Ovary (tissue), 7 donors: ENCODE measurements at regions not wholly inside any gene's neighbourhood (a gene's known extent, or its start where the extent isn't known, plus 50 kb on each side); places are given as distances from the start of the nearest gene placed in this dataset.

ENCODE experiments used
- DNase-seq, 5 donors: peaks; one replicate each; pipeline ENCODE4 v3.0.0-alpha.2; 2019 to 2020
- H3K27ac ChIP-seq, 2 donors: fragments of 200-600 bp; one replicate each; pipeline versions ENCODE4 v1.5.1 to v1.8.0; 2019 to 2022
- H3K27me3 ChIP-seq: fragments of 200-600 bp; one replicate; pipeline ENCODE4 v1.8.0; 2022
- H3K36me3 ChIP-seq: fragments of 200-600 bp; sonication (generic); one replicate; pipeline ENCODE4 v1.5.1; 2019
- H3K4me1 ChIP-seq: one replicate; pipeline ENCODE4 v1.8.1; 2013; ENCODE audit warnings: mild to moderate bottlenecking, moderate library complexity; ENCODE audit not compliant: insufficient read depth
- H3K4me3 ChIP-seq: fragments of 200-600 bp; sonication (generic); one replicate; pipeline ENCODE4 v1.5.1; 2017
- H3K9me3 ChIP-seq, 2 donors: fragments of 200-600 bp in 1 of 2; sonication (generic) in 1 of 2; one replicate each; pipeline versions ENCODE4 v1.5.1 to v1.8.1; 2013 to 2019; ENCODE audit warnings: mild to moderate bottlenecking in 1 of 2, moderate library complexity in 1 of 2
- CTCF ChIP-seq, 3 donors: fragments of 450-650 bp in 2 of 3; fragments of 200-600 bp in 1 of 3; IDR thresholded peaks; one replicate each; pipeline versions ENCODE4 v1.5.1 to v1.8.0; 2016 to 2022; ENCODE audit warnings: antibody characterized with exemption in 3 of 3, mild to moderate bottlenecking in 1 of 3
- EP300 ChIP-seq: sonication (generic); formaldehyde crosslinking; IDR thresholded peaks from one replicate; pipeline ENCODE4 v1.6.1; 2017; ENCODE audit warnings: antibody characterized with exemption
- POLR2A ChIP-seq: fragments of 450-650 bp; IDR thresholded peaks from one replicate; pipeline ENCODE4 v1.6.1; 2017; ENCODE audit warnings: antibody characterized with exemption, mild to moderate bottlenecking, moderate library complexity
- WGBS, 3 donors: extraction: QIAGEN DNeasy Blood & Tissue Kit in 1 of 3; methylation state at CpG; one replicate each; pipeline versions ENCODE4 v1.1.5 to v1.1.7; 2013 to 2017; 5-methylcytosine and 5-hydroxymethylcytosine counted together
- intact Hi-C, 4 donors: fragments of 100-400 bp; cut with DNase I; formaldehyde crosslinking; loops; one replicate each; pipeline versions ENCODE4 v1.11.0 to v1.15.1; 2022 to 2023
- donor health status: DM: no; HTN: no; CAD: no; lungs with moderate emphysema.
- donor health status: DM: no; HTN: no; CAD: no.
- donor health status: Bipolar disorder and iron deficiency.
- donor health status: DM: no; HTN: no; CAD: no.
- donor health status: DM: yes; HTN: yes; CAD: no.

- H3K4me1 ChIP-seq = no peaks in the 10 kb centered on the region
- no peak overlapping the region for H3K27ac ChIP-seq
- H3K36me3 ChIP-seq = no peaks in the 10 kb centered on the region
- no peak overlapping the region for H3K4me3 ChIP-seq
- H3K27me3 ChIP-seq = no peaks in the 10 kb centered on the region
- 93 to 98% (median 96%) methylated on average over 2 of the region's 2 CpGs for WGBS, 3 donors
- H3K9me3 ChIP-seq = no peaks in the 10 kb centered on the region
- no peak for DNase-seq
- intact Hi-C loops = no loop called here
- TF ChIP-seq POLR2A = no peak
- TF ChIP-seq CTCF (IDR thresholded peaks at IDR 0.05) = no peak
- no peak for TF ChIP-seq EP300
Measured at GRCh38 chr3:22386107-22386506, 635.1 kb upstream of the ZNF385D start.

- no peak for DNase-seq
- WGBS, 3 donors = 18 to 40% (median 35%) methylated on average over 2 of the region's 2 CpGs
- H3K36me3 ChIP-seq = no peaks in the 10 kb centered on the region
- intact Hi-C loops = no loop called here
- H3K9me3 ChIP-seq = no peaks in the 10 kb centered on the region
- H3K27me3 ChIP-seq = no peaks in the 10 kb centered on the region
- no peak overlapping the region for H3K27ac ChIP-seq
- H3K4me3 ChIP-seq = no peak overlapping the region
- H3K4me1 ChIP-seq = no peaks in the 10 kb centered on the region
- TF ChIP-seq EP300 (no peak), CTCF (IDR thresholded peaks at IDR 0.05) (no peak), POLR2A (no peak)
Measured at GRCh38 chr3:22392286-22392685, 641.3 kb upstream of the ZNF385D start.

- H3K36me3 ChIP-seq = no peaks in the 10 kb centered on the region
- no peak for TF ChIP-seq CTCF (IDR thresholded peaks at IDR 0.05)
- TF ChIP-seq POLR2A = no peak
- no peak for TF ChIP-seq EP300
- H3K4me3 ChIP-seq = no peak overlapping the region
- no peak overlapping the region for H3K27ac ChIP-seq
- no peaks in the 10 kb centered on the region for H3K27me3 ChIP-seq
- DNase-seq = no peak
- no peaks in the 10 kb centered on the region for H3K4me1 ChIP-seq
- intact Hi-C loops = no loop called here
- no peaks in the 10 kb centered on the region for H3K9me3 ChIP-seq
Measured at GRCh38 chr3:22392859-22393258, 641.8 kb upstream of the ZNF385D start.

GRCh38 chr3:22399566-22399965 lies 648.6 kb upstream of the ZNF385D start:
- H3K4me1 ChIP-seq = no peaks in the 10 kb centered on the region
- TF ChIP-seq CTCF (IDR thresholded peaks at IDR 0.05) = no peak
- TF ChIP-seq EP300 = no peak
- no peak for TF ChIP-seq POLR2A
- H3K27me3 ChIP-seq = no peaks in the 10 kb centered on the region
- intact Hi-C loops = no loop called here
- no peak overlapping the region for H3K27ac ChIP-seq
- H3K9me3 ChIP-seq = no peaks in the 10 kb centered on the region
- no peak for DNase-seq
- no peaks in the 10 kb centered on the region for H3K36me3 ChIP-seq
- 69 to 80% (median 73%) methylated on average over 4 of the region's 4 CpGs for whole genome bisulfite sequencing, 3 donors
- H3K4me3 ChIP-seq = no peak overlapping the region

- no peak for DNase-seq
- H3K4me3 ChIP-seq = no peak overlapping the region
- no peaks in the 10 kb centered on the region for H3K9me3 ChIP-seq
- TF ChIP-seq POLR2A = no peak
- no peak for TF ChIP-seq EP300
- no peak for TF ChIP-seq CTCF (IDR thresholded peaks at IDR 0.05)
- intact Hi-C loops = no loop called here
- H3K36me3 ChIP-seq = no peaks in the 10 kb centered on the region
- H3K4me1 ChIP-seq = no peaks in the 10 kb centered on the region
- H3K27ac ChIP-seq = no peak overlapping the region
- no peaks in the 10 kb centered on the region for H3K27me3 ChIP-seq
Measured at GRCh38 chr3:22401499-22401898, 650.5 kb upstream of the ZNF385D start.
